ENCODE measurements at regions not wholly inside any gene's neighbourhood (a gene's known extent, or its start where the extent isn't known, plus 50 kb on each side); places are given as distances from the start of the nearest gene placed in this dataset.

DNA sequence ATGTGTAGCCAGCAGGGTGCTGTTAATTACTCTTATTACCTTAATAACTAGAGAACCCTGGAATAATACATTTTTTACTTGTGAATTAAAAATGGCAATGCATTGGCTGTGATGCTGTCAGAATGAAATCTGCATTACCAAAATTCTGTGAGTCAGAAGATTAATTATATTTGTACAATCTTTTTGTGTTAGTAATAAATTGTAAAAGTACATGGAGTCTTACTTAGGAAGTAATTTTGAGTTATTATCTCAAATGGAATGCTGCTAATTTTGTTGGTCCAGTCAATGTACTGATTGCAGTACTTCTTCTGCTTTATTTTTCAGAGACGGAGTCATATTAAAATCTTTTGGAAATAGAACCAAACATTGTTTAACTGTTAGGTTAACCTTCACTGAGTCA lies 152.0 kb upstream of the SLC10A2 start:
- no peak for DNase-seq (ENCODE audit: low spot score)
- H3K27me3 ChIP-seq: no peaks in the 10 kb centered on the region
- no peak overlapping the region for H3K4me3 ChIP-seq
- H3K4me1 ChIP-seq (ENCODE audit: insufficient read depth): no peaks in the 10 kb centered on the region
- 97% methylated on average over 1 of the region's 1 CpG for WGBS (ENCODE audit: low lambda C conversion rate, missing lambda C conversion rate)
- no peaks in the 10 kb centered on the region for H3K9me2 ChIP-seq (replicated peaks; ENCODE audit: insufficient read depth)
- H3K4me2 ChIP-seq: no peak overlapping the region
- H3K79me2 ChIP-seq: no peaks in the 10 kb centered on the region
- H3K9me3 ChIP-seq (ENCODE audit: low read depth): no peaks in the 10 kb centered on the region
- H3K27ac ChIP-seq: no peak overlapping the region
- TF ChIP-seq EZH2phosphoT487 (IDR thresholded peaks at IDR 0.05; ENCODE audit: low read depth, severe bottlenecking, unreplicated experiment): no peak
- TF ChIP-seq EZH2 (IDR thresholded peaks at IDR 0.05; ENCODE audit: borderline replicate concordance): no peak
- TF ChIP-seq, protein P1, sequence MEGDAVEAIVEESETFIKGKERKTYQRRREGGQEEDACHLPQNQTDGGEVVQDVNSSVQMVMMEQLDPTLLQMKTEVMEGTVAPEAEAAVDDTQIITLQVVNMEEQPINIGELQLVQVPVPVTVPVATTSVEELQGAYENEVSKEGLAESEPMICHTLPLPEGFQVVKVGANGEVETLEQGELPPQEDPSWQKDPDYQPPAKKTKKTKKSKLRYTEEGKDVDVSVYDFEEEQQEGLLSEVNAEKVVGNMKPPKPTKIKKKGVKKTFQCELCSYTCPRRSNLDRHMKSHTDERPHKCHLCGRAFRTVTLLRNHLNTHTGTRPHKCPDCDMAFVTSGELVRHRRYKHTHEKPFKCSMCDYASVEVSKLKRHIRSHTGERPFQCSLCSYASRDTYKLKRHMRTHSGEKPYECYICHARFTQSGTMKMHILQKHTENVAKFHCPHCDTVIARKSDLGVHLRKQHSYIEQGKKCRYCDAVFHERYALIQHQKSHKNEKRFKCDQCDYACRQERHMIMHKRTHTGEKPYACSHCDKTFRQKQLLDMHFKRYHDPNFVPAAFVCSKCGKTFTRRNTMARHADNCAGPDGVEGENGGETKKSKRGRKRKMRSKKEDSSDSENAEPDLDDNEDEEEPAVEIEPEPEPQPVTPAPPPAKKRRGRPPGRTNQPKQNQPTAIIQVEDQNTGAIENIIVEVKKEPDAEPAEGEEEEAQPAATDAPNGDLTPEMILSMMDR (IDR thresholded peaks at IDR 0.05; ENCODE audit: poor library complexity): no peak
- no peaks in the 10 kb centered on the region for H4K20me1 ChIP-seq (ENCODE audit: insufficient read depth, poor library complexity, severe bottlenecking)
- no peak overlapping the region for H2AFZ ChIP-seq
- no peaks in the 10 kb centered on the region for H3K36me3 ChIP-seq (replicated peaks; ENCODE audit: insufficient read depth, low read depth)

DNA sequence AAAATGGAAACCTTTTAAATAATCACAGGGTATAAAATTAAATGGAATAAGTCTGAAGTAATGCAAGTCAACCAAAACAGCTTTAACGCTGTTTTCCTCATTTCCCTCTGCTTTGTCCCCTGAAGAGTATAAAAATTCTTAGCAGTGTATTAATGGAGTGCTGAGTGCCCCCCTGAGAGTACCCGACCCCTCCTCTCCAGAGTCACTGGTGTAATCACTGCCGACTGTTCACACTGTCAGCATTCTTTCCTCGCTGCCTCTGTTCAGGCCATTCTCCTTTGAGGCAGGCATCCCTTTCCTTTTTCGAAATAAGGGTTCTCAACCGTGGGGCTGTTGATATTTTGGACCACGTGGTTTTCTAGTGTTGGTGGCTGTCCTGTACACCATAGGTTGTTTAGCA lies 146.9 kb upstream of the SLC10A2 start:
- 73% methylated on average over 7 of the region's 7 CpGs for WGBS (ENCODE audit: low lambda C conversion rate, missing lambda C conversion rate)
- H3K36me3 ChIP-seq (replicated peaks; ENCODE audit: insufficient read depth, low read depth): no peaks in the 10 kb centered on the region
- H3K27ac ChIP-seq: no peak overlapping the region
- H2AFZ ChIP-seq: no peak overlapping the region
- no peak for DNase-seq (ENCODE audit: low spot score)
- no peaks in the 10 kb centered on the region for H3K9me3 ChIP-seq (ENCODE audit: low read depth)
- no peaks in the 10 kb centered on the region for H4K20me1 ChIP-seq (ENCODE audit: insufficient read depth, poor library complexity, severe bottlenecking)
- no peak overlapping the region for H3K4me2 ChIP-seq
- no peak overlapping the region for H3K4me3 ChIP-seq
- TF ChIP-seq, protein P1 (IDR thresholded peaks at IDR 0.05; ENCODE audit: poor library complexity): no peak
- TF ChIP-seq EZH2phosphoT487 (IDR thresholded peaks at IDR 0.05; ENCODE audit: low read depth, severe bottlenecking, unreplicated experiment): no peak
- no peak for TF ChIP-seq EZH2 (IDR thresholded peaks at IDR 0.05; ENCODE audit: borderline replicate concordance)
- H3K27me3 ChIP-seq: no peaks in the 10 kb centered on the region
- no peaks in the 10 kb centered on the region for H3K9me2 ChIP-seq (replicated peaks; ENCODE audit: insufficient read depth)
- H3K79me2 ChIP-seq: no peaks in the 10 kb centered on the region
- H3K4me1 ChIP-seq (ENCODE audit: insufficient read depth): no peaks in the 10 kb centered on the region

DNA sequence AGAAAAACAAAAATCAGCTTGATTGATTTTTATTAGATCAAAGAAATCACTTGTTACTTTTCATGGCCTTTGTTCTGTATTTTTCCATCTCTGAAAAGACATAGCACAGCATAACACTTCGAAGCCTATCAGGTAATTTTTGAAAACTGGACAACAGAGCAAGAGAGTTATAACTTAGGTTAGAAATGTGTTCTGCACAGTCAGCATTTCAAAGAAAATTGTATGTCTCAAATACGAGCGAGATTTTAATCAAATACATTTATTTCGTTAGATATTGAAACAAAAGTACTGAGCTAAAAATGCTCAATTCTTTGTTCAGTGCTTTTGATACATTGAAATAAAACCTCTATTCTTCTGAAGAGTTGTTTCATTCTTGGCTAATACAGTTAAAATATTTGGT lies 144.1 kb upstream of the SLC10A2 start:
- no peaks in the 10 kb centered on the region for H3K36me3 ChIP-seq (replicated peaks; ENCODE audit: insufficient read depth, low read depth)
- no peaks in the 10 kb centered on the region for H3K79me2 ChIP-seq
- no peak for TF ChIP-seq EZH2phosphoT487 (IDR thresholded peaks at IDR 0.05; ENCODE audit: low read depth, severe bottlenecking, unreplicated experiment)
- TF ChIP-seq EZH2 (IDR thresholded peaks at IDR 0.05; ENCODE audit: borderline replicate concordance): no peak
- TF ChIP-seq, protein P1 (IDR thresholded peaks at IDR 0.05; ENCODE audit: poor library complexity): no peak
- no peak overlapping the region for H3K27ac ChIP-seq
- H2AFZ ChIP-seq: no peak overlapping the region
- no peaks in the 10 kb centered on the region for H3K9me3 ChIP-seq (ENCODE audit: low read depth)
- no peaks in the 10 kb centered on the region for H3K9me2 ChIP-seq (replicated peaks; ENCODE audit: insufficient read depth)
- H3K4me2 ChIP-seq: no peak overlapping the region
- H3K4me3 ChIP-seq: no peak overlapping the region
- DNase-seq (ENCODE audit: low spot score): no peak
- H3K27me3 ChIP-seq: no peaks in the 10 kb centered on the region
- H3K4me1 ChIP-seq (ENCODE audit: insufficient read depth): no peaks in the 10 kb centered on the region
- 97% methylated on average over 4 of the region's 4 CpGs for WGBS (ENCODE audit: low lambda C conversion rate, missing lambda C conversion rate)
- no peaks in the 10 kb centered on the region for H4K20me1 ChIP-seq (ENCODE audit: insufficient read depth, poor library complexity, severe bottlenecking)

DNA sequence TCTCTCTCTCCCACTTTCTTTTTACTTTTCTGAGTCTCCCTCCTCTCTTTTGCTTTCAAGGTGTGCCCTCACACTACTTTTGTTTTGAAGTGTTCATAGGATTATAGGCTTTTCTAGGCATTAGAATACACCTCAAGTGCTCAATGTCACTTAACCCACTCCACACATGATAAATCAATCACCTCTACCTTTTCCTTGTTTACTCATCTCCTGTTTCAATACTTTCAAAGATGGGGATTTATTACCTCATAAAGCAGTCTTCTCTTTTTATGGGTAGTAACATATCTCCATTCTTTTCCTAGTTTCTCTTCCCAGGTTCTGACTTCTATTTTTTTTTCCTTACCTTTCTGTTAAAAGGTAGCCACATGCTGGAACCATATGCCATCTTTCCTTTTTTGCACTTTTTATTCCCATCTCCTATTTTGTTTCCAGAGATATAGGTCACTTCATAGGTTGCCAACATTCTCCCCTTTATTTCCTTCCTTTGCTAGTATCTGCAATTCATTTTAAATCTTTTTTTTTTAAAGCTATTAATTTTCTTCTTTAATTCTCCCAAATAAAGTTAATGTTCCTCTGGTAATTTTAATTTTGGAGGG lies 137.6 kb upstream of the SLC10A2 start:
- Histone ChIP-seq H3K36me3 (replicated peaks; ENCODE audit: insufficient read depth, low read depth) (no peaks in the 10 kb centered on the region), H3K4me3 (no peak overlapping the region), H3K9me3 (ENCODE audit: low read depth) (no peaks in the 10 kb centered on the region), H3K79me2 (no peaks in the 10 kb centered on the region), H3K9me2 (replicated peaks; ENCODE audit: insufficient read depth) (no peaks in the 10 kb centered on the region), H4K20me1 (ENCODE audit: insufficient read depth, poor library complexity, severe bottlenecking) (no peaks in the 10 kb centered on the region), H2AFZ (no peak overlapping the region), H3K4me1 (ENCODE audit: insufficient read depth) (no peaks in the 10 kb centered on the region), H3K27ac (no peak overlapping the region), H3K4me2 (no peak overlapping the region), H3K27me3 (no peaks in the 10 kb centered on the region)
- no peak for DNase-seq (ENCODE audit: low spot score)
- TF ChIP-seq EZH2 (IDR thresholded peaks at IDR 0.05; ENCODE audit: borderline replicate concordance) (no peak), EZH2phosphoT487 (IDR thresholded peaks at IDR 0.05; ENCODE audit: low read depth, severe bottlenecking, unreplicated experiment) (no peak)
- TF ChIP-seq, protein P1 (IDR thresholded peaks at IDR 0.05; ENCODE audit: poor library complexity): no peak

Data from hepatocyte (in vitro differentiated cells).